ENCODE measurements at regions not wholly inside any gene's neighbourhood (a gene's known extent, or its start where the extent isn't known, plus 50 kb on each side); places are given as distances from the start of the nearest gene placed in this dataset.
A peak's percentile ranks its signal among the peaks of the same experiment; 100 is the strongest.
"Not testable (repeated sequence)": the region's sequence is repeated elsewhere in the genome, so short reads cannot be mapped to it uniquely, and the experiment has no call there.

DNA sequence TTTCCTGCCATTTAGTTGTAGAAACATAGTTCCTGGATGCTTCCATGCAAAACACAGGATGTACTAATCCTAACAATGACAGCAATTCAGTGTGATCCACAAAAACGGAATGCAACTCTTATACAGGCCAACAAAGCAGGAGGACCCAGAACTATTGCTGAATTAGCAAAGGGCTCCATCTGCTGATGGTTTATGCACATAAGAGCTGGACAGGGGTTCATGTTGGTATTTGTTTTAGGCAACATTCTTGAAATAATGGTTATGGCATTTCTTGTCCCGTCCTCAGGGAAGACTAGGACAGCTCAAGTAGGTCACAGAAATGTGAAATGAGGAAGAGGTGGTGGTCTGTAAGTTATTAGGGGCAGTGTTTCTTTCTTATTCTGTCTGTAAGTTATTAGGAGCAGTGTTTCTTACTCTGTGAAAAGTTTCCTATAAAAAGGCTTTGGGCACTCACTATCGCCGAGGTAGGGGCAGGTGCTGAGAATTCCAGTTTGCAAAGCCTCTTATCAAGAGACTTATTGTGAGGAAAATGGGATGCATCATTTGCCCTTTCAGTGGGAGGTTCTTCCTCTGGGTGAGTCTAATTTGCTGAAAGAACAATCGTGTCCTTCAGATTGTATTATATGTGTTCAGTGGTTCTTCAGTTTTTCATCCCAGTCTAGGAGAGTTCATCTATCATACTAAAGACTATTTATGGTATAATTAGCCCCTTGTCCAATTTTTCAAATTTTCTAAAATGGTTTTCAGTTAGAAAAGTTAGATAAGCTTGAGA, 171.1 kb downstream of the MCHR2 start:
- H4K8ac ChIP-seq (ENCODE audit: low read depth, low read length), result no peak overlapping the region
- no peak overlapping the region for H3K4me3 ChIP-seq (ENCODE audit: low read length)
- no peak overlapping the region for H2AK5ac ChIP-seq (ENCODE audit: low read length)
- H3K27me3 ChIP-seq (ENCODE audit: insufficient read depth, low read length, poor library complexity), result no peaks in the 10 kb centered on the region
- no peak overlapping the region for H2BK120ac ChIP-seq (ENCODE audit: low read depth, low read length)
- H3K4ac ChIP-seq (ENCODE audit: low read depth, low read length), result peak overlapping the region; percentile 36
- H2BK15ac ChIP-seq (replicated peaks; ENCODE audit: low read depth), result no peak overlapping the region
- H3K36me3 ChIP-seq (ENCODE audit: control insufficient read depth, insufficient read depth, low read length), result no peaks in the 10 kb centered on the region
- no peak overlapping the region for H3K4me2 ChIP-seq (ENCODE audit: low read length)
- peak overlapping the region; percentile 11 for H3K56ac ChIP-seq (ENCODE audit: low read length)
- H3K18ac ChIP-seq (ENCODE audit: low read length), result peak overlapping the region; percentile 51
- H3K23ac ChIP-seq (ENCODE audit: low read length), result no peak overlapping the region
- no peaks in the 10 kb centered on the region for H3K79me2 ChIP-seq (ENCODE audit: control insufficient read depth, insufficient read depth, low read length)
- peaks cover 3% of the 10 kb centered on the region for H3K4me1 ChIP-seq (ENCODE audit: control insufficient read depth, low read depth, low read length)
- H3K9ac ChIP-seq (ENCODE audit: low read length), result no peak overlapping the region
- peak; percentile 59 for DNase-seq
- H3K79me1 ChIP-seq (ENCODE audit: low read length), result no peaks in the 10 kb centered on the region
- no peak overlapping the region for H2BK5ac ChIP-seq (ENCODE audit: low read length)
- H4K5ac ChIP-seq (ENCODE audit: low read length), result no peak overlapping the region
- no peak overlapping the region for H3K27ac ChIP-seq (ENCODE audit: low read depth, low read length)
- WGBS (ENCODE audit: extremely low coverage, insufficient coverage, low lambda C conversion rate), result no CpG with 5 or more reads among the region's 5 CpGs

DNA sequence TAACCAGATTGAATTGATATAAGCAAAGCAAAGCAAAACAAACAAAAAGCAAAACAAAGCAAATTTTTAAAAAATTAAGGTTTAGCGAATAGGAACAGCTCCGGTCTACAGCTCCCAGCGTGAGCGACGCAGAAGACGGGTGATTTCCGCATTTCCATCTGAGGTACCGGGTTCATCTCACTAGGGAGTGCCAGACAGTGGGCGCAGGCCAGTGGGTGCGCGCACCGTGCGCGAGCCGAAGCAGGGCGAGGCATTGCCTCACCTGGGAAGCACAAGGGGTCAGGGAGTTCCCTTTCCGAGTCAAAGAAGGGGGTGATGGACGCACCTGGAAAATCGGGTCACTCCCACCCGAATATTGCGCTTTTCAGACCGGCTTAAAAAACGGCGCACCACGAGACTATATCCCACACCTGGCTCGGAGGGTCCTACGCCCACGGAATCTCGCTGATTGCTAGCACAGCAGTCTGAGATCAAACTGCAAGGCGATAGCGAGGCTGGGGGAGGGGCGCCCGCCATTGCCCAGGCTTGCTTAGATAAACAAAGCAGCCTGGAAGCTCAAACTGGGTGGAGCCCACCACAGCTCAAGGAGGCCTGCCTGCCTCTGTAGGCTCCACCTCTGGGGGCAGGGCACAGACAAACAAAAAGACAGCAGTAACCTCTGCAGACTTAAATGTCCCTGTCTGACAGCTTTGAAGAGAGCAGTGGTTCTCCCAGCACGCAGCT, 170.3 kb downstream of the MCHR2 start:
- H3K9ac ChIP-seq (ENCODE audit: low read length); H3K79me2 ChIP-seq (ENCODE audit: control insufficient read depth, insufficient read depth, low read length); H3K4ac ChIP-seq (ENCODE audit: low read depth, low read length); H3K23ac ChIP-seq (ENCODE audit: low read length); H2BK120ac ChIP-seq (ENCODE audit: low read depth, low read length); H3K27me3 ChIP-seq (ENCODE audit: insufficient read depth, low read length, poor library complexity); H3K27ac ChIP-seq (ENCODE audit: low read depth, low read length); DNase-seq; H3K4me1 ChIP-seq (ENCODE audit: control insufficient read depth, low read depth, low read length); H4K5ac ChIP-seq (ENCODE audit: low read length); H2BK5ac ChIP-seq (ENCODE audit: low read length); H4K8ac ChIP-seq (ENCODE audit: low read depth, low read length); H3K4me2 ChIP-seq (ENCODE audit: low read length); H3K56ac ChIP-seq (ENCODE audit: low read length); H3K36me3 ChIP-seq (ENCODE audit: control insufficient read depth, insufficient read depth, low read length); H2BK15ac ChIP-seq (replicated peaks; ENCODE audit: low read depth); H3K79me1 ChIP-seq (ENCODE audit: low read length); H3K18ac ChIP-seq (ENCODE audit: low read length); H2AK5ac ChIP-seq (ENCODE audit: low read length); H3K4me3 ChIP-seq (ENCODE audit: low read length): not testable (repeated sequence)
- no CpG with 5 or more reads among the region's 34 CpGs for WGBS (ENCODE audit: extremely low coverage, insufficient coverage, low lambda C conversion rate)

DNA sequence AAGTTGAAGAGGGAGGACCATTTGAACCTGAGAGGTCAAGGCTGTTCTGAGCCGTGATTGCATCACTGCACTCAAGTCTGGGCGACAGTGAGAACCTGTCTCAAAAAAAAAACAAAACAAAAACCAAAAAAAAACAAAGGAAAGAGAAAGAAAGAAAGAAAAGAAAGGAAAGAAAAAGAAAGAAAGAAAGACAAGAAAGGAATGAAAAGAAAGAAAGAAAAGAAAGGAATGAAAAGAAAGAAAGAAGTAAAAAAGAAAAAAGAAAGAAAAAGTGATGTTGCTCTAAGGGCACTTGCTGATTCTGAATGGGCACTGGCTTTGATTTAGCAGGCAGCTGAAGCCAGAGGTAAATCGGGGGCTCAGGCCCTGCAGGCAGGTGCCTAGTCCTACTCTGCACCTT, 161.0 kb downstream of the MCHR2 start:
- H2AK5ac ChIP-seq (ENCODE audit: low read length), result no peak overlapping the region
- no peaks in the 10 kb centered on the region for H3K27me3 ChIP-seq (ENCODE audit: insufficient read depth, low read length, poor library complexity)
- no peak overlapping the region for H3K4me2 ChIP-seq (ENCODE audit: low read length)
- H3K4ac ChIP-seq (ENCODE audit: low read depth, low read length), result no peak overlapping the region
- no peak overlapping the region for H3K27ac ChIP-seq (ENCODE audit: low read depth, low read length)
- H3K56ac ChIP-seq (ENCODE audit: low read length), result no peak overlapping the region
- no peak overlapping the region for H3K23ac ChIP-seq (ENCODE audit: low read length)
- no peaks in the 10 kb centered on the region for H3K79me1 ChIP-seq (ENCODE audit: low read length)
- H3K4me1 ChIP-seq (ENCODE audit: control insufficient read depth, low read depth, low read length), result no peaks in the 10 kb centered on the region
- no peak overlapping the region for H4K5ac ChIP-seq (ENCODE audit: low read length)
- no peak overlapping the region for H3K9ac ChIP-seq (ENCODE audit: low read length)
- no peak overlapping the region for H3K18ac ChIP-seq (ENCODE audit: low read length)
- H3K4me3 ChIP-seq (ENCODE audit: low read length), result no peak overlapping the region
- H3K79me2 ChIP-seq (ENCODE audit: control insufficient read depth, insufficient read depth, low read length), result no peaks in the 10 kb centered on the region
- no peaks in the 10 kb centered on the region for H3K36me3 ChIP-seq (ENCODE audit: control insufficient read depth, insufficient read depth, low read length)
- WGBS (ENCODE audit: extremely low coverage, insufficient coverage, low lambda C conversion rate), result no CpG with 5 or more reads among the region's 3 CpGs
- no peak for DNase-seq
- no peak overlapping the region for H2BK120ac ChIP-seq (ENCODE audit: low read depth, low read length)
- H2BK5ac ChIP-seq (ENCODE audit: low read length), result no peak overlapping the region
- H2BK15ac ChIP-seq (replicated peaks; ENCODE audit: low read depth), result no peak overlapping the region
- no peak overlapping the region for H4K8ac ChIP-seq (ENCODE audit: low read depth, low read length)

DNA sequence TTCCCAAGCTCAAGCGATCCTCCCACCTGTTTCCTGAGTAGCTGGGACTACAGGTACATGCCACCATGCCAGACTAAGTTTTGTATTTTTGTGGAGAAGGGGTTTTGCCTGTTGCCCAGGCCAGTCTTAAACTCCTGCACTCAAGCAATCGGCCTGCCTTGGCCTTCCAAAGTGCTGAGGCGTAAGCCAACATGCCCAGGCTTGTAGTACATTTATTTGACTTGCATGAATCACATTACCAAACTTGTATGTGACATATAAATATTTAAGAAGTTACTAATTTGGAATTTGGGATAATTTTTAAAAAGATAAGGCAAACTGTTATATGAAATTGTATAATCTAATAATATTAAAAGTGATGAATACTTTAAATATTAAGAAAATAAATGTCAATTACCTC, 157.6 kb downstream of the MCHR2 start:
- Histone ChIP-seq H3K27ac (ENCODE audit: low read depth, low read length) (no peak overlapping the region), H3K23ac (ENCODE audit: low read length) (no peak overlapping the region), H3K79me2 (ENCODE audit: control insufficient read depth, insufficient read depth, low read length) (no peaks in the 10 kb centered on the region), H2AK5ac (ENCODE audit: low read length) (no peak overlapping the region), H3K36me3 (ENCODE audit: control insufficient read depth, insufficient read depth, low read length) (no peaks in the 10 kb centered on the region), H3K4me2 (ENCODE audit: low read length) (no peak overlapping the region), H4K8ac (ENCODE audit: low read depth, low read length) (no peak overlapping the region), H3K56ac (ENCODE audit: low read length) (no peak overlapping the region), H2BK5ac (ENCODE audit: low read length) (no peak overlapping the region), H3K4me3 (ENCODE audit: low read length) (no peak overlapping the region), H3K79me1 (ENCODE audit: low read length) (no peaks in the 10 kb centered on the region), H3K4me1 (ENCODE audit: control insufficient read depth, low read depth, low read length) (no peaks in the 10 kb centered on the region), H3K27me3 (ENCODE audit: insufficient read depth, low read length, poor library complexity) (no peaks in the 10 kb centered on the region), H3K18ac (ENCODE audit: low read length) (no peak overlapping the region), H2BK15ac (replicated peaks; ENCODE audit: low read depth) (no peak overlapping the region), H3K4ac (ENCODE audit: low read depth, low read length) (no peak overlapping the region), H3K9ac (ENCODE audit: low read length) (no peak overlapping the region), H2BK120ac (ENCODE audit: low read depth, low read length) (no peak overlapping the region), H4K5ac (ENCODE audit: low read length) (no peak overlapping the region)
- DNase-seq, result no peak
- WGBS (ENCODE audit: extremely low coverage, insufficient coverage, low lambda C conversion rate), result no CpG with 5 or more reads among the region's 3 CpGs

DNA sequence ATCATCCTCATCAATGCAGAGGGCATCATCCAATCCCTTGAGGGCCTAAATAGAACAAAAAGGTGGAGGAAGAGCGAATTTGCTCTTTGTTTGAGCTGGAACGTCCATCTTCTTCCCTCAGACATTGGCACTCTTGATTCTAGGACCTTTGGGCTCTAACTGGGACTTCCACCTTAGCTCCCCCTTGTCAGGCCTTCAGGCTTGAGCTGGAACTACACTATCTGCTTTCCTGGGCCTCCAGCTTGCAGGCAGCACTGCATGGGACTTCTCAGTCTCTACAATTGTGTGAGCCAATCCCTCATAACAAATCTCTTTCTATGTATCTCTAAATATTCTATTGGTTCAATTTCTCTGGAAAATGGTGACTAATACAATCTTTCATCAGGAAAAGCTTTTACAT, 155.4 kb downstream of the MCHR2 start:
- Histone ChIP-seq H2BK5ac (ENCODE audit: low read length) (no peak overlapping the region), H3K27me3 (ENCODE audit: insufficient read depth, low read length, poor library complexity) (no peaks in the 10 kb centered on the region), H3K4me1 (ENCODE audit: control insufficient read depth, low read depth, low read length) (no peaks in the 10 kb centered on the region), H3K4me3 (ENCODE audit: low read length) (no peak overlapping the region), H3K27ac (ENCODE audit: low read depth, low read length) (no peak overlapping the region), H2AK5ac (ENCODE audit: low read length) (no peak overlapping the region), H4K5ac (ENCODE audit: low read length) (no peak overlapping the region), H2BK15ac (replicated peaks; ENCODE audit: low read depth) (no peak overlapping the region), H4K8ac (ENCODE audit: low read depth, low read length) (no peak overlapping the region), H2BK120ac (ENCODE audit: low read depth, low read length) (no peak overlapping the region), H3K79me1 (ENCODE audit: low read length) (no peaks in the 10 kb centered on the region), H3K36me3 (ENCODE audit: control insufficient read depth, insufficient read depth, low read length) (no peaks in the 10 kb centered on the region), H3K79me2 (ENCODE audit: control insufficient read depth, insufficient read depth, low read length) (no peaks in the 10 kb centered on the region), H3K18ac (ENCODE audit: low read length) (no peak overlapping the region), H3K56ac (ENCODE audit: low read length) (no peak overlapping the region), H3K4me2 (ENCODE audit: low read length) (no peak overlapping the region), H3K23ac (ENCODE audit: low read length) (no peak overlapping the region), H3K4ac (ENCODE audit: low read depth, low read length) (no peak overlapping the region), H3K9ac (ENCODE audit: low read length) (no peak overlapping the region)
- no CpG with 5 or more reads among the region's 2 CpGs for WGBS (ENCODE audit: extremely low coverage, insufficient coverage, low lambda C conversion rate)
- DNase-seq, result peak; percentile 38

All from mesendoderm (in vitro differentiated cells).